ENCODE measurements at regions not wholly inside any gene's neighbourhood (a gene's known extent, or its start where the extent isn't known, plus 50 kb on each side); places are given as distances from the start of the nearest gene placed in this dataset.

DNA sequence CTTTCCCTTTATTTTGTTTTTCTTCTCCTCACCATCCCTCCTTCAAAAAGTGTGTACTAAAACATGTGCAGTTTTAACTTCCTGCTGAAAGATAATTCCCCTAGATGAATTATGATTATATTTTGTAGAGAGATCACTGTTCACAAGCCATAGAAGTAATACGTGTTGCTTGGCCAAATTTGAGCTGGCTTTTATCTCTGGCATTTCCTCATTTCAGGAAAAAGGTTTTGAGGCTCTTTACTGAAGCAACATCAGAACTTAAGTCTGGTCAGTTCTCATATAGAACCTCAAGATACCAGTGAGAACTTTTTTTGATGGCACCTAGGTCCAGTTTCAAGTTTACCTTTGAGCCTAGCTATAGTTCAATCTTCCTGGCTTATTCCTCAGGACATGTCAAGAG, 463.3 kb downstream of the INHBA start:
- TF ChIP-seq POLR2AphosphoS5 (IDR thresholded peaks at IDR 0.05), result no peak
- TF ChIP-seq POLR2A (IDR thresholded peaks at IDR 0.05), result no peak
- no peak for TF ChIP-seq EP300 (IDR thresholded peaks at IDR 0.05)
- TF ChIP-seq, protein P1, sequence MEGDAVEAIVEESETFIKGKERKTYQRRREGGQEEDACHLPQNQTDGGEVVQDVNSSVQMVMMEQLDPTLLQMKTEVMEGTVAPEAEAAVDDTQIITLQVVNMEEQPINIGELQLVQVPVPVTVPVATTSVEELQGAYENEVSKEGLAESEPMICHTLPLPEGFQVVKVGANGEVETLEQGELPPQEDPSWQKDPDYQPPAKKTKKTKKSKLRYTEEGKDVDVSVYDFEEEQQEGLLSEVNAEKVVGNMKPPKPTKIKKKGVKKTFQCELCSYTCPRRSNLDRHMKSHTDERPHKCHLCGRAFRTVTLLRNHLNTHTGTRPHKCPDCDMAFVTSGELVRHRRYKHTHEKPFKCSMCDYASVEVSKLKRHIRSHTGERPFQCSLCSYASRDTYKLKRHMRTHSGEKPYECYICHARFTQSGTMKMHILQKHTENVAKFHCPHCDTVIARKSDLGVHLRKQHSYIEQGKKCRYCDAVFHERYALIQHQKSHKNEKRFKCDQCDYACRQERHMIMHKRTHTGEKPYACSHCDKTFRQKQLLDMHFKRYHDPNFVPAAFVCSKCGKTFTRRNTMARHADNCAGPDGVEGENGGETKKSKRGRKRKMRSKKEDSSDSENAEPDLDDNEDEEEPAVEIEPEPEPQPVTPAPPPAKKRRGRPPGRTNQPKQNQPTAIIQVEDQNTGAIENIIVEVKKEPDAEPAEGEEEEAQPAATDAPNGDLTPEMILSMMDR (IDR thresholded peaks at IDR 0.05), result no peak

Measured in sigmoid colon (tissue), 4 donors.